ENCODE measurements at regions not wholly inside any gene's neighbourhood (a gene's known extent, or its start where the extent isn't known, plus 50 kb on each side); places are given as distances from the start of the nearest gene placed in this dataset.

- no peak overlapping the region for H3K9ac ChIP-seq (ENCODE audit: low read length)
- no peak overlapping the region for H3K4me2 ChIP-seq (ENCODE audit: low read length)
- H3K27ac ChIP-seq (ENCODE audit: low read depth, low read length, poor library complexity, severe bottlenecking) = no peak overlapping the region
- no peaks in the 10 kb centered on the region for H3K9me3 ChIP-seq (ENCODE audit: low read length)
- no peaks in the 10 kb centered on the region for H4K20me1 ChIP-seq (ENCODE audit: insufficient read depth, low read length)
- H3K4me3 ChIP-seq (ENCODE audit: low read depth, low read length, poor library complexity, severe bottlenecking) = no peak overlapping the region
- H2AFZ ChIP-seq (ENCODE audit: low read length) = no peak overlapping the region
- H3F3A ChIP-seq (ENCODE audit: insufficient read depth, low read length) = no peaks in the 10 kb centered on the region
- no peaks in the 10 kb centered on the region for H3K9me2 ChIP-seq (ENCODE audit: low read depth, low read length)
- TF ChIP-seq CTCF (IDR thresholded peaks at IDR 0.05; ENCODE audit: low read length) (no peak), EZH2 (IDR thresholded peaks at IDR 0.05; ENCODE audit: borderline replicate concordance, low read length) (no peak)
- no peaks in the 10 kb centered on the region for H3K4me1 ChIP-seq (ENCODE audit: insufficient read depth, low read length, severe bottlenecking)
- H3K79me2 ChIP-seq (ENCODE audit: insufficient read depth, low read length) = no peaks in the 10 kb centered on the region
- no peaks in the 10 kb centered on the region for H3K36me3 ChIP-seq (ENCODE audit: insufficient read depth, low read length)
- no peaks in the 10 kb centered on the region for H3K27me3 ChIP-seq (ENCODE audit: insufficient read depth, low read length)
Measured at GRCh38 chr2:82827426-82827825, 1631.7 kb downstream of the SUCLG1 start.

DNA sequence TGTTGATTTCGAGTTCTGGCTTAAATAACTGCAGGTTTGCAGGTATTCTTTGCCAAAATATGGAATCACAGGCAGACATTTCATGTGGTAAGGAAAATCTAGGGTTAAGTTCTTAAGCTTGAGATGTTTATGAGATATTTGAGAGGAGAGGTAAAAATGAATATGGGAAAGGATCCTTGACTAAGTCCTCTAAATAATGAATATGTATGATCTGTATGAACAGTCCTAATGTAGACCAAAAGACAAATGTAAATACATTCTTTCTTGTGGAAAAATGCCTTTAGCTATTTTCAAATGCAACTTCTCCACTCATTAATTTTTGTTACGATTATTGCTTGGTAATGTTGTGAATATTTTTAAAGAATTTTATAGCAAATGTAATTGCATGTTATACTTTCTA, 1632.6 kb downstream of the SUCLG1 start:
- Histone ChIP-seq H3K4me3 (ENCODE audit: low read depth, low read length, poor library complexity, severe bottlenecking) (no peak overlapping the region), H3F3A (ENCODE audit: insufficient read depth, low read length) (no peaks in the 10 kb centered on the region), H3K79me2 (ENCODE audit: insufficient read depth, low read length) (no peaks in the 10 kb centered on the region), H3K36me3 (ENCODE audit: insufficient read depth, low read length) (no peaks in the 10 kb centered on the region), H3K9me3 (ENCODE audit: low read length) (no peaks in the 10 kb centered on the region), H3K27ac (ENCODE audit: low read depth, low read length, poor library complexity, severe bottlenecking) (no peak overlapping the region), H3K4me2 (ENCODE audit: low read length) (no peak overlapping the region), H2AFZ (ENCODE audit: low read length) (no peak overlapping the region), H3K27me3 (ENCODE audit: insufficient read depth, low read length) (no peaks in the 10 kb centered on the region), H4K20me1 (ENCODE audit: insufficient read depth, low read length) (no peaks in the 10 kb centered on the region), H3K9ac (ENCODE audit: low read length) (no peak overlapping the region), H3K9me2 (ENCODE audit: low read depth, low read length) (no peaks in the 10 kb centered on the region), H3K4me1 (ENCODE audit: insufficient read depth, low read length, severe bottlenecking) (no peaks in the 10 kb centered on the region)
- no peak for TF ChIP-seq EZH2 (IDR thresholded peaks at IDR 0.05; ENCODE audit: borderline replicate concordance, low read length)
- TF ChIP-seq CTCF (IDR thresholded peaks at IDR 0.05; ENCODE audit: low read length) = no peak

- Histone ChIP-seq H3F3A (ENCODE audit: insufficient read depth, low read length) (no peaks in the 10 kb centered on the region), H3K9ac (ENCODE audit: low read length) (no peak overlapping the region), H4K20me1 (ENCODE audit: insufficient read depth, low read length) (no peaks in the 10 kb centered on the region), H3K79me2 (ENCODE audit: insufficient read depth, low read length) (no peaks in the 10 kb centered on the region), H3K27me3 (ENCODE audit: insufficient read depth, low read length) (no peaks in the 10 kb centered on the region), H2AFZ (ENCODE audit: low read length) (no peak overlapping the region), H3K4me3 (ENCODE audit: low read depth, low read length, poor library complexity, severe bottlenecking) (no peak overlapping the region), H3K4me2 (ENCODE audit: low read length) (no peak overlapping the region), H3K4me1 (ENCODE audit: insufficient read depth, low read length, severe bottlenecking) (no peaks in the 10 kb centered on the region), H3K27ac (ENCODE audit: low read depth, low read length, poor library complexity, severe bottlenecking) (no peak overlapping the region), H3K9me3 (ENCODE audit: low read length) (no peaks in the 10 kb centered on the region), H3K9me2 (ENCODE audit: low read depth, low read length) (no peaks in the 10 kb centered on the region), H3K36me3 (ENCODE audit: insufficient read depth, low read length) (no peaks in the 10 kb centered on the region)
- TF ChIP-seq EZH2 (IDR thresholded peaks at IDR 0.05; ENCODE audit: borderline replicate concordance, low read length) (no peak), CTCF (IDR thresholded peaks at IDR 0.05; ENCODE audit: low read length) (no peak)
Measured at GRCh38 chr2:82825410-82826090, 1633.5 kb downstream of the SUCLG1 start.
